AG10803 (cell line): ENCODE measurements at regions not wholly inside any gene's neighbourhood (a gene's known extent, or its start where the extent isn't known, plus 50 kb on each side); places are given as distances from the start of the nearest gene placed in this dataset.

Experiments
- DNase-seq: peaks from one replicate; pipeline ENCODE4 v3.0.0; 2010; ENCODE audit warnings: low read depth
- H3K4me3 ChIP-seq: 2 replicates; pipeline ENCODE4 v1.5.1; 2011; ENCODE audit warnings: mild to moderate bottlenecking, low read length, control low read depth
- CTCF ChIP-seq: conservative IDR thresholded peaks from 2 replicates; pipeline ENCODE4 v1.5.1; 2011; ENCODE audit warnings: mild to moderate bottlenecking, low read length, control low read depth, inconsistent platforms

GRCh38 chr7:24010495-24010894 lies 273.5 kb upstream of the NPY start:
- TF ChIP-seq CTCF = no peak
- H3K4me3 ChIP-seq = no peak overlapping the region
- no peak for DNase-seq

GRCh38 chr7:24017519-24017918 lies 266.5 kb upstream of the NPY start:
- no peak for TF ChIP-seq CTCF
- DNase-seq = no peak
- H3K4me3 ChIP-seq = no peak overlapping the region

- no peak for TF ChIP-seq CTCF
- no peak for DNase-seq
- H3K4me3 ChIP-seq = no peak overlapping the region
Observed at GRCh38 chr7:24018331-24018730, 265.7 kb upstream of the NPY start.

GRCh38 chr7:24019841-24020240 lies 264.1 kb upstream of the NPY start:
- no peak for DNase-seq
- no peak overlapping the region for H3K4me3 ChIP-seq
- TF ChIP-seq CTCF = no peak

- DNase-seq = no peak
- no peak overlapping the region for H3K4me3 ChIP-seq
- no peak for TF ChIP-seq CTCF
Observed at GRCh38 chr7:24024276-24025068, 259.5 kb upstream of the NPY start.

GRCh38 chr7:24025094-24025493 lies 258.9 kb upstream of the NPY start:
- TF ChIP-seq CTCF = no peak

GRCh38 chr7:24025765-24026164 lies 258.2 kb upstream of the NPY start:
- no peak overlapping the region for H3K4me3 ChIP-seq
- no peak for TF ChIP-seq CTCF
- no peak for DNase-seq

More at GRCh38 chr7:24025094-24025493, 258.9 kb upstream of the NPY start:
- DNase-seq = peak; percentile 4
- no peak overlapping the region for H3K4me3 ChIP-seq
